ENCODE measurements at regions not wholly inside any gene's neighbourhood (a gene's known extent, or its start where the extent isn't known, plus 50 kb on each side); places are given as distances from the start of the nearest gene placed in this dataset.
A peak's percentile ranks its signal among the peaks of the same experiment; 100 is the strongest.

DNA sequence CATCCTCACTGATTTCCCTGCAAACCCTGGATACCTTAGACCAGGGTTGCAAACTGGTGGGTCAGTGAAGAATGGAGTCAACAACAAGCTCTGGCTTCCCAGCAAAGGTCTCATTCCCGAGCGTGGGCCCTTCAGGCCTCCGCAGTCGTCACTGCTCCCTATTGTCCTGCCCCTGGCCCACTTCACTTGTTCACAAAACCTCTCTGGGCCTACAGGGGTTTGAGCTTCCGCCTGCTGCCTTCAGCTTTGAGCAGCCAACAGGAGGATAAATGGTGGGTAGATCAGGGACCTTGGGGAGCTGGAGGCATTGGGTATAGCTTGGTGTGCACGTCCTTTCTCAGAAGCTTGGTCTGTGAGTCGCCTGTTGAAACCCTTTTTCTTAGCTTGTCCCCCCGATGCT lies 148.8 kb downstream of the KATNIP start:
- peaks cover 15% of the 10 kb centered on the region for H3K4me1 Mint-ChIP-seq (ENCODE audit: low read depth)
- peaks cover 2% of the 10 kb centered on the region for H3K9me3 Mint-ChIP-seq (ENCODE audit: low read depth)
- H3K27me3 Mint-ChIP-seq (ENCODE audit: low read depth) = no peaks in the 10 kb centered on the region
- H3K4me3 Mint-ChIP-seq (ENCODE audit: unreplicated experiment) = no peak overlapping the region
- DNase-seq (ENCODE audit: low spot score) = peak; percentile 34
- H3K36me3 Mint-ChIP-seq (ENCODE audit: low read depth) = peaks cover 8% of the 10 kb centered on the region
- TF ChIP-seq, protein P1, sequence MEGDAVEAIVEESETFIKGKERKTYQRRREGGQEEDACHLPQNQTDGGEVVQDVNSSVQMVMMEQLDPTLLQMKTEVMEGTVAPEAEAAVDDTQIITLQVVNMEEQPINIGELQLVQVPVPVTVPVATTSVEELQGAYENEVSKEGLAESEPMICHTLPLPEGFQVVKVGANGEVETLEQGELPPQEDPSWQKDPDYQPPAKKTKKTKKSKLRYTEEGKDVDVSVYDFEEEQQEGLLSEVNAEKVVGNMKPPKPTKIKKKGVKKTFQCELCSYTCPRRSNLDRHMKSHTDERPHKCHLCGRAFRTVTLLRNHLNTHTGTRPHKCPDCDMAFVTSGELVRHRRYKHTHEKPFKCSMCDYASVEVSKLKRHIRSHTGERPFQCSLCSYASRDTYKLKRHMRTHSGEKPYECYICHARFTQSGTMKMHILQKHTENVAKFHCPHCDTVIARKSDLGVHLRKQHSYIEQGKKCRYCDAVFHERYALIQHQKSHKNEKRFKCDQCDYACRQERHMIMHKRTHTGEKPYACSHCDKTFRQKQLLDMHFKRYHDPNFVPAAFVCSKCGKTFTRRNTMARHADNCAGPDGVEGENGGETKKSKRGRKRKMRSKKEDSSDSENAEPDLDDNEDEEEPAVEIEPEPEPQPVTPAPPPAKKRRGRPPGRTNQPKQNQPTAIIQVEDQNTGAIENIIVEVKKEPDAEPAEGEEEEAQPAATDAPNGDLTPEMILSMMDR (IDR thresholded peaks at IDR 0.05) = no peak
- H3K27ac Mint-ChIP-seq (ENCODE audit: unreplicated experiment) = no peak overlapping the region

DNA sequence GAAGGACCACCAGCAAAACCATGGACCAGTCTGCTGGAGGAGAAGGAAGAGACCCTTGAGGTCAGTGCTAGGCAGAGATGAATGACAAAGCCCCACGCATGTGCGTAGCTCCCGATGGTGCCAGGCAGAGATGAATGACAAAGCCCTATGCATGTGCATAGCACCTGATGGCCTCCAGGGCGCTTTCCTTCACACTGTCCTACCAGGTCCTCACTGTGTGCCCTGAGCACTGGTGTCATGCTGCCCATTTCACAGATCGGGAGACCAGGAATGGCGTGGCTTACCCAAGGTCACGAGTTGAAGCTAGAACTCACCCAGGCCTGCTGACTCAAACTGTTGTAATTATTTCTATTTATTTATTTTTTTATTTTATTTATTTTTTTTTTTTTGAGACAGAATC lies 149.6 kb downstream of the KATNIP start:
- H3K9me3 Mint-ChIP-seq (ENCODE audit: low read depth) = peaks cover 2% of the 10 kb centered on the region
- no peak overlapping the region for H3K27ac Mint-ChIP-seq (ENCODE audit: unreplicated experiment)
- peaks cover 12% of the 10 kb centered on the region for H3K36me3 Mint-ChIP-seq (ENCODE audit: low read depth)
- DNase-seq (ENCODE audit: low spot score) = peak; percentile 57
- TF ChIP-seq, protein P1 (IDR thresholded peaks at IDR 0.05) = no peak
- H3K4me3 Mint-ChIP-seq (ENCODE audit: unreplicated experiment) = no peak overlapping the region
- peaks cover 16% of the 10 kb centered on the region for H3K4me1 Mint-ChIP-seq (ENCODE audit: low read depth)
- H3K27me3 Mint-ChIP-seq (ENCODE audit: low read depth) = no peaks in the 10 kb centered on the region

DNA sequence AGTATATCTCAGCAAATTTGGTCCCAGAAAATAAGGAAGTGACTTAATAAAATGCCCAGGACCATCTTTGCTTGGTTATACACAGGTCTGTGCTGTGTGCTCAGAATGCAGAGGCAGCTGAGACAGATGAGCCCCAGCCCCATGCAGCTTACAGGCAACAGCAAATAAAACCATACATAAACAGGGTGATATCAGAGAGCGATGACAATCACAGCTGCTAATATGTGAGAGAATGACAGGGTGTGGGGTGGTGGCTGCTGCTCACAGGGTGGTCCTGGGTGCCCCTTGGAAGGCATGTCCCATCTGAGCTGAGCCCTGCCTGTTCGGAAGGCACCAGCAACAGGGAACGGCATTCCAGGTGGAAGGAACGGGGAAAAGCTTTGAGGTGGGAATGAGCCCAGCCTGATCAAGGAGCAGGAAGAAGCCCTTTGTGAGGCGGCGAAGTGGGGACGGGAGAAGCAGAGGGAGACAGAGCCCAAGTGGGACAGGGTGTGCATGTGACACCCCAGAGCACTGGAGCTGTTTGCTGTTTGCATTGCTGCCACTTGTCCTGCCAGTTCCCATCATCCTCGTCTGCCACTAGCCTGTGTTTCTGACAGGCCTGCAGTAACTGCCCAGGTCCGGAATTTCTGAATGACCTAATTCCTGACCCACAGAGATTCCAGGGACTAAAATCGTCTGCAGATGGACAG lies 150.5 kb downstream of the KATNIP start:
- Mint-ChIP-seq H3K4me1 (ENCODE audit: low read depth) (peaks cover 16% of the 10 kb centered on the region), H3K36me3 (ENCODE audit: low read depth) (peaks cover 14% of the 10 kb centered on the region), H3K27ac (ENCODE audit: unreplicated experiment) (no peak overlapping the region), H3K4me3 (ENCODE audit: unreplicated experiment) (no peak overlapping the region), H3K9me3 (ENCODE audit: low read depth) (peaks cover 2% of the 10 kb centered on the region), H3K27me3 (ENCODE audit: low read depth) (no peaks in the 10 kb centered on the region)
- TF ChIP-seq, protein P1 (IDR thresholded peaks at IDR 0.05) = no peak
- DNase-seq (ENCODE audit: low spot score) = peak; percentile 61

DNA sequence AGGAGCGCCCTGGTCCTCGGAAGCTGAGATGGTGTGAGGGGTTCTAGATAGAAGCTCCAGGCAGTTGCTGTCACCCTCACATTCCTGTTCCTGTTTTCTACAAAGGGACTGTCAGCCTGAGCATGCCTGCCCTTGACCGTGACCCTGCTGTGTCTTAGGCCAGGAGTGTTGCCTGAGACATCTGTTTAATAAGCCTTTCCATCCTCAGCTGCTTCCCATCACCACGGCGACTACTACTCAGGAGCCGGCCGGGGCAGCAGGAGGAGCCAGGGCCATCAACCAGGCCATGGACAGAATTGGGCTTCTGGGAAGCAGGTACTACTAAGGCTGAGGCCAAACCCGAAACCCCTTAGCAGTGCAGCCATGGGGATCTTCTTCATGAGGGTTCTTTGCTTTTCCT lies 151.4 kb downstream of the KATNIP start:
- Mint-ChIP-seq H3K4me3 (ENCODE audit: unreplicated experiment) (no peak overlapping the region), H3K27ac (ENCODE audit: unreplicated experiment) (no peak overlapping the region), H3K9me3 (ENCODE audit: low read depth) (peaks cover 1% of the 10 kb centered on the region), H3K4me1 (ENCODE audit: low read depth) (peaks cover 16% of the 10 kb centered on the region), H3K27me3 (ENCODE audit: low read depth) (no peaks in the 10 kb centered on the region), H3K36me3 (ENCODE audit: low read depth) (peaks cover 12% of the 10 kb centered on the region)
- DNase-seq (ENCODE audit: low spot score) = peak; percentile 57
- TF ChIP-seq, protein P1 (IDR thresholded peaks at IDR 0.05) = no peak

DNA sequence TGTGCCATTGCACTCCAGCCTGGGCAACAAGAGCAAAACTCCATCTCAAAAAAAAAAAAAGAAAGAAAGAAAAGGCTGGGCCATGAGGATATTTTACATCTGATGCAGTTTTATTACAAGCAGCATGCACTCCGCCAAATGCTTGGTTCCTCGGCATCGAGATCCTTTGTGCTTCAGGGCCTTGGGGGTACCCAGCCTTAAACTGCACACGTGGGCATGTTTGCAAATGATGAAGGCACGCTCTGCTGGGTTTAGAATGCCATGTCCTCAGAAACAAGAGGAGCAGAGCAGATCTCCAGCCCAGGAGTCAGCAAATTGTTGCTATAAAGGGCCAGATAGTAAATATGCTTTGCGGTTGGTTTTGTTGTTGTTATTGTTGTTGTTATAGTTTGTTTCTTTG lies 153.2 kb downstream of the KATNIP start:
- no peaks in the 10 kb centered on the region for H3K9me3 Mint-ChIP-seq (ENCODE audit: low read depth)
- H3K4me1 Mint-ChIP-seq (ENCODE audit: low read depth) = peaks cover 10% of the 10 kb centered on the region
- DNase-seq (ENCODE audit: low spot score) = peak; percentile 15
- H3K27me3 Mint-ChIP-seq (ENCODE audit: low read depth) = no peaks in the 10 kb centered on the region
- H3K36me3 Mint-ChIP-seq (ENCODE audit: low read depth) = peaks cover 14% of the 10 kb centered on the region
- TF ChIP-seq, protein P1 (IDR thresholded peaks at IDR 0.05) = no peak
- H3K27ac Mint-ChIP-seq (ENCODE audit: unreplicated experiment) = no peak overlapping the region
- no peak overlapping the region for H3K4me3 Mint-ChIP-seq (ENCODE audit: unreplicated experiment)
